ENCODE measurements at regions not wholly inside any gene's neighbourhood (a gene's known extent, or its start where the extent isn't known, plus 50 kb on each side); places are given as distances from the start of the nearest gene placed in this dataset.

DNA sequence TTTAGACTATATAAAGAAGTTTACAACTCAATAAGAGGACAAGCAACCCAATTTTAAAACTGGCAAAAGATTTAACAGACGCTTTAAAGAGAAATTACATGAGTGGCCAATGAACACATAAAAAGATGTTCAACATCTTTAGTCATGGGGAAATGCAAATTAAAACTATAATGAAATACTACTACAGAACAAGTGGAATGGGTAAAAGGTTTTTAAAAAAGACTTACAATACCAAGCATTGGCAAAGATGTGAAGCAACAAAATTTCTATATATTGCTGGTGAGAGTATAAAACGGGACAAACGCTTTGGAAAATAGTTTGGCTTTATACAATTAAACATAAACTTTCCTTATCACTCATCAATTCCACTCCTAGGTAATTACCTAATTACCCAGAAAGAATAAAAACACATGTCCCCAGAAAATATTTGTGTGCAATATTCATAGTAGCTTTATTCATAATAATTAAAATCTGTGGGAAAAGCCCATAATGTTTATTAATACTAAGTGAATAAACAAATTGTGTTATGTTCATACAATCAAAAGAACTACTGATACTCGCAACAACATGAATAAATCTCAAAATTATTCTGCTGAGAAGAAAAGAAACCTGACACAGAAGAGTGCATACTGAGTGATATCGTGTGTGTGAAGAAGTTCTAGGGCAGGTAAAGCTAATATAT, 76.7 kb upstream of the MYCN start:
- DNase-seq (ENCODE audit: low read depth): no peak

DNA sequence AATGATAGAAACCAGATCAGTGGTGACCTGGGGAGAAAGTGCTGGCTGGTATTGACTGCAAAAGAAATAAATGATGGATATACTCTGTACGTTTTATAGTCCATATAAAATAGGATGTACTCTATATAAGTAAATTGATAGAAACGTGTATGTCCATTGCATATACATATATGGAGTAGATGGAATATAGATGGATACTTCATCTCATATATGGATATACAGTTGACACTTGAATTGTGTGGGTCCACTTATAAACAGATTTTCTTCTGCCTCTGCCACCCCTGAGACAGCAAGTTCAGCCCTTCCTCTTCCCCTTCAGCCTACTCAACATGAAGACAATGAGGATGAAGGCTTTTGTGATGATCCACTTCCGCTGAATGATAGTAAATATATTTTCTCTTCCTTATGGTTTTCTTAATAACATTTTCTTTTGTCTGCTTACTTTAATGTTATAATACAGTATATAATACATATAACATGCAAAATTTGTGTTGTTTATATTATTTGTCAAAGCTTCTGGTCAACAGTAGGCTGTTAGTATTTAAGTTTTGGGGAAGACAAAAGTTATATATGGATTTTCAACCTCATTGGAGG, 76.1 kb upstream of the MYCN start:
- DNase-seq (ENCODE audit: low read depth): no peak

DNA sequence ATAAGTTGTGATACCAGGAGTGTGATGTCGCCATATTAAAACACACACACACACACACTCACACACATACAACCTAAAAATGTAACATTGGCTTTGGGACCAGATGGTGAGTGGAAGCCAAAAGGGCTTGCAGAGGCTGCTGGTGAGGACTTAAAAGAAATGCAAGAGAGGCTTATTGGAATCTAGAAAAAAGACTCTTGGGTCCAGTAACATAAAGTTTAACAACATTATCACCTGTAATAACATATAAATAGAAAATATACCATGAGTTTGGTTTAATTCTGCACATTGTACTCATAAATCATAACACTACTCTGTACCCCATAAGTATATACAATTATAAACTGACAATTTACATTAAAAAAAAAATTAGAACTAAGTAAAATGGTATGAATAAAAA, 74.4 kb upstream of the MYCN start:
- DNase-seq (ENCODE audit: low read depth): no peak

DNA sequence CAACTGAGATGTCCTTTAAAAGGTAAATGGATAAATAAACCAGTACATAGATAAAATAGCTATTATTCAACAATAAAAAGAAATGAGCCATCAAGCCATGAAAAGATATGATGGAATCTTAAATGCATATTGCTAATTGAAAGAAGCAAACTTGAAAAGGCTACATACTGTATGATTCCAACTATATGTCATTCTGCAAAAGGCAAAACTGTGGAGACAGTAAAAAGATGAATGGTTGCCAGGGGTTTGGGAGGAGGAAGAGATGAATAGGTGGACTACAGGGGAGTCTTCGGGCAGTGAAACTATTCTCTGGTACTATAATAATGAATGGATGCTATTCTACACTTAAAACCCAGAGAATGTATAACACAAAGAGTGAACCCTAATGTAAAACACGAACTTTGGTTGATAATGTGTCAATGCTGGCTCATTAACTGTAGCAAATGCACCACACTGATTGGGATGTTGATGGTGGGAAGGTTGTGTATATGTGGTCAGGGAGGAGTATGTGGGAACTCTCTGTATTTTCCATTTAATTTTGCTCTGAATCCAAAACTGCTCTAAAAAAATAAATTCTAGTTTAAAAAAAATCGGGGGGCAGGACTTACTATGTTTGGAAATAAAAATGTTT, 73.7 kb upstream of the MYCN start:
- no peak for DNase-seq (ENCODE audit: low read depth)

DNA sequence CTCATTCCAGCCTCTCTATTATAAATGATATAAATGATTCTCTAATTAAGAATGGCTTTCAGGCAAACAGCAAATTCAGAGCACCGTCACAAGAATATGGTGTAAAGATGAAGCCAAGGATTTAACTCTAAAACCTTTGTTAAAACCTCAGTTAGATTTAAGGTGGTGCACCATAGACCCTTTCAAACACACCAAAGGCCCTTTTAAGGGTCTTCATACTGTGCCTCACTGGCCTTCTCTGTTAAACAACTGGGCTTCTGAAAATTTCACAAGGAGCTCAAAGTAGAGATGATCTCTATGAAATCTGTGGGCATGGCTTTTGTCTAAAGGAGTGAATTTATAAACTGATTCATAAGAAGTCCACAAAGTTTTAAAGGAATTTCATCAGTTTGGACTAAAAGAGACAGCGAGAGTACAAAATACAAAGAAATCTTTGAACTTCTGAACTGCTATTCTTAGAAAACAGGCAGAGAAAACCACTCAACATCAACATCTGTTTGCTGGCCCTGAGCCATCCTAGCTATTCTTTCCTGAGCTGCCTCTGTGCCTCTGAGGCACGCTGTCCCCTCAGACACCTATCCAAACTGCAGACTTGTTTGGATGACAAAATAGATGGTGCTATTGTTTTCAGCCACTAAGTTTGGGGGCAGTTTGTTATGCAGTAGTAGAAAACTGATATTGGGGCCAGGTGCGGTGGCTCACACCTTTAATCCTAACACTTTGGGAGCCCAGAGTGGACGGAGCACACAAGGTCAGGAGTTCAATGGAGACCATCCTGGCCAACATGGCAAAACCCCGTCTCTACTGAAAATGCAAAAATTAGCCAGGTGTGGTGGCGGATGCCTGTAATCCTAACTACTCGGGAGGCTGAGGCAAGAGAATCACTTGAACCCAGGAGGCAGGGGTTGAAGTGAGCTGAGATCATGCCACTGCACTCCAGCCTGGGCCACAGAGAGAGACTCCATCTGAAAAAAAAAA, 72.9 kb upstream of the MYCN start:
- no peak for DNase-seq (ENCODE audit: low read depth)

DNA sequence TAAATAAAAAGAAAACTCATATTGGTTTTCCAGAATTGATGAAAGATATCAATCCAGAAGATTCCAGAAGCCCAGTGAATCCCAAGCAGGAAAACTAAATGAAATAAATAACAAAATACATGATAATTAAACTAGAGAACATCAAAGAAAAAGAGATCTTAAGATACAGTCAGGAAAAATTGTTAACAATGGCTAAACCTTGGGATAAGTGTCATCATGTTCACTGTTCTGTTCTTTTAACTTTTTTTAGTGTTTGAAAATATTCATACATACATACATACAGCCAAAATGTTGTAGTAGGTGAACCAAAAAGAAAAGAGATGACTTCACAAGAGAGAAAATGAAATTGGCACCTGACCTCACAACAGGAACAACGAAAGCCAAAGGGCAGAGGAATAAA, 72.2 kb upstream of the MYCN start:
- no peak for DNase-seq (ENCODE audit: low read depth)

DNA sequence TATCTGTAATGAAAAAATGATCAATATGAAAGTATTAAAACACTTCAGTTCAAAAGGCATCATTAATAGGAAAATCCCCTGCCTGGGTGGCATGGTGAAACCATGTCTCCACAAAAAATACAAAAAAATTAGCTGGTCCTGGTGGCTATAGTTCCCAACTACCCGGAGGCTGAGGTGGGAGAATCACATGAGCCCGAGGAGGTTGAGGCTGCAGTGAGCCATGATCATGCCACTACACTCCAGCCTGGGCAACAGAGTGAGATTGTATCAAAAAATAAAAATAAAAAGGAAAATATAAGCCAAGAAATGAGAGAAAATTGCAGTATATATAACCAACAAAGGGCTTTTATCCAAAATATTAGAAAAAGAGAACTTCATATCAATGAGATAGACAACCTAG, 71.6 kb upstream of the MYCN start:
- DNase-seq (ENCODE audit: low read depth): no peak

DNA sequence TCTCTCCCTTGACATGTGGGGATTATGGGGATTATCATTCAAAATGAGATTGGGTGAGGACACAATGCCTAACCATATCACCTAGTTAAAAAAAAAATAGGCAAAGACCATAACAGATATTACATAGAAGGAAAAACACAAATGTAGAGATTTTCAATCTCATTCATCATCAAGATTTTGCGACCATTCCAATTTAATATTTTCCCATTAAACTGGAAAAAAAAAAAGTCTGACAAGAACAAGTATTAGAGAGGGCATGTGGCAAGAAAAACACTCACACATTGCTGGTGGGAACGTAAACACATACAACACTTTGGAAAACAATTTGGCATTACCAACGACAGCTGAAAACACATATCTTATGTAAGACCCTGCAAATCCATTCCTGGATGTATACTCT, 71.0 kb upstream of the MYCN start:
- no peak for DNase-seq (ENCODE audit: low read depth)

DNA sequence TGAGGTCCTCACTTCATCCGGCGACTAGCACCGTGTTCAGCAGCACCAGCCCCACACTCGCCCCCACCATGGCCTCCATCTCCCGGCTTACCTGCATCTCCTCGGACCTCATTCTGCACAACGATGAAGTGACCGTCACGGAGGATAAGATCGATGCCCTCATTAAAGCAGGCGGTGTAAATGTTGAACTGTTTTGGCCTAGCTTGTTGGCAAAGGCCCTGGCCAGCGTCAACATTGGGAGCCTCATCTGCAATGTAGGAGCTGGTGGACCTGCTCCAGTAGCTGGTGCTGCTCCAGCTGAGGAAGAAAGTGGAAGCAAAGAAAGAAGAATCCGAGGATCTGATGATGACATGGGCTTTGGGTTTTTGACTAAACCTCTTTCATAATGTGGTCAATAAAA, 70.5 kb upstream of the MYCN start:
- no peak for DNase-seq (ENCODE audit: low read depth)

DNA sequence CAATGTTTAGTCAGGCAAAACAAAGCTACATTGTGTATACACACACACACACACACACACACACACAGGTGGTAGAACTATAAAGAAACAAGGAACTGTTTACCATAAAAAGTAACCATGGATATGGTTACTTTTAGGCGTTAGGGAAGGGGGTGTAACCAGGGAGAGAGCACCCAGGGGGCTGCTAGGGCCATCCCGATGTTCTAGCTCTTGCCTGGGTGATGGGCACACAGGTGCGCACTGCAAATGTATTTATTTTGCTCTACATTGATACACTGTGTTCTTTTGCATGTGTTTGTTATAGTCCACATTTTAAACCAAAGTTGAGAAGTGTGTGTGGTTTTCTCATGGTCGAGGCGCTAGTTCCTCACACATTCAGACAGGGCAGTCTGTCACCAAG, 69.8 kb upstream of the MYCN start:
- no peak for DNase-seq (ENCODE audit: low read depth)

DNA sequence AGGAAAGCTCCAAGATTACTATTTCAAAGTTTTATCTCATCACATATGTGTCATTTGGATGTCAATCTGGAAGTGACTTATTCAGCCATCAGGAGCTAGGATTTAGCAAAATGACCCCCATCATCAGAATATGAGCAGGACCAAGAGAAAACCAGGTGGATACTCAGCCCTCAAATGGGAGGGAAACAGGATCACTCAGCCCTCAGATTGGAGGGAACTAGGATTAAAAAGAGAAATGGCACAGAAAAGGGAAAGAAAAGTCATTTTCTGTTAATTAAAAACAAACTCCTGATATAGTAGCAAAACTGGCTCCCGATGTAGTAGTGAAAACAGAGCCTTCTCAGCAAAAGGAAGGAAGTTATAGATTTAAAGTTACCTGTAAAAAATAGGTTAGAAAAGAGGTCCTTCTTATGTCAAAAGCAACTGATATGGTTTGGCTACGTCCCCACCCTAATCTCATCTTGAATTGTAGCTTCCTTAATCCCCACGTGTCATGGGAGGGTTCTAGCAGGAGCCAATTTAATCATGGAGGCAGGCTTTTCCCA, 69.0 kb upstream of the MYCN start:
- no peak for DNase-seq (ENCODE audit: low read depth)

DNA sequence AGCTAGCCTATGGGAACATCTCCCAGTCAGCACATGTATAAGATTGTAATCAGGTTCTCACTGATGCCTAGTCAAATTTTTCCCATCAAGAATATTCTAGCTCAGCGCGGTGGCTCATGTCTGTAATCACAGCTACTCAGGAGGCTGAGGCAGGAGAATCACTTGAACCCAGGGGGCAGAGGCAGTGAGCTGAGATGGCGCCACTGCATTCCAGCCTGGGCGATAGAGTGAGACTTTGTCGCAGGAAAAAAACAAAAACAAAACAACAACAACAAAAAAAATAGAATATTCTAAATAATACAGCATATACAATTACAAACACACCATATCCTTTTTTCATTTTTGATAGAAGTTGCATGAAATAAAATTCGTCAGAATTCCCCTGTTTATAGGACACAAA, 67.5 kb upstream of the MYCN start:
- no peak for DNase-seq (ENCODE audit: low read depth)

DNA sequence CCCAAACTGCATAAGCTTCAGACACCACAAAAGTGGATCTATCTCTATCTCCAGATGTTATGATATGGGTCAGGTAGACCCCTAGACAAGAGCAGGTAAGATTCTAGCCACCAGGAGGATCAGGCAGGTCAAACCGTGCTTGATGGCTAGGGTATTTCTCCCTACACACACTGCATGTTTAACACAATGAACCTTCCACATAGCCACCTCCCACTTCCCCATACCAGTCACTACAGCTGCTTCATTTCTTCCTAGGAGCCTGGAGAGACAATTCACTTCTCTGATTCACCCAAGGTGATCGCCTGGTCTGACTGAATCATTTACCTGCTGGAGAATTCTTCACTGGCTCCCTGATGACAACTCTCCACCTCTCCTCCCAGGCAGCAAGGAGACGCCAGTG, 66.0 kb upstream of the MYCN start:
- no peak for DNase-seq (ENCODE audit: low read depth)

DNA sequence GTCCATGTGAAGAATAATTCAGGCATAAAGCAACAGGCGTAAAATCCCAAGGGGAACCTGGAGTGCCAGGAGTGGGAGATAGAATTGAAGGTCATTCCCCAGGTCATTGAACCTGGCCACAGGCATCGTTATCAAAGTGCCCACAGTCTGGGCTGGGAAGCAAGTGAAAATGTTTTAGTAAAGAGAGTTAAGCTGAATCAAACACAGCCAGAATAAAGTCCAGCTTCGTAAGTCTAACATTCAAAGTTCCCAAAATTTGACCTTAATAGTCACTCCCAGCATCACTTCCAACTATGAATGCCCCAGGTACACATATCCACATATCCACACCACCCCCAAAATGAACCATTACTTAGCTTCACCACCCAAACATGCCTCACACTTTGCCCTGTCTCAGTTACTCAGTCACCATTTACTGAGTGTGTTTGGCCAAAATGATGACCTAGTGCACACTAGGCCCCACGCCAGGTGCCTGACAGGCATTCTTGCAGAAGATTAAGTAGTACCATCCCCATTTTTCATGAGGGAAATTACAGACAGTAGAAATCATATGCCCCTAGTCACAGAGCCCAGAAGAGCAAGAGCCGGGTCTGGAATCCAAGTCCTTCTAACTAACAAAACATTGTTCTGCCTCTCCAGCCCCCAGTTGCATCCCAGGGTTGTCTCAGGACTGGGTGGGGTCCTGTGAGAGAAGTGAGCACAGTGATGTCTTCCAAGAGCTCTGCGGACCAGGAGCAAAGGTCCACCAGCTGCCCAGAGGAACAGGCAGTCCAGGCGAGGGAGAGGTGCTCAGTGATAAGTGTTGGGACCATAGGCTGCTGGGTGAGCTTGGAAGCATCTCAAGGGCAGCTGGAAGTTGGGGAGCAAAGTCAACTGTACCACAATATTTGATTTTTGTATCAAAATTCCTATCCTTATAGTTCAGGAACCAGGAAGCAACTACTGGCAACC, 65.2 kb upstream of the MYCN start:
- no peak for DNase-seq (ENCODE audit: low read depth)

DNA sequence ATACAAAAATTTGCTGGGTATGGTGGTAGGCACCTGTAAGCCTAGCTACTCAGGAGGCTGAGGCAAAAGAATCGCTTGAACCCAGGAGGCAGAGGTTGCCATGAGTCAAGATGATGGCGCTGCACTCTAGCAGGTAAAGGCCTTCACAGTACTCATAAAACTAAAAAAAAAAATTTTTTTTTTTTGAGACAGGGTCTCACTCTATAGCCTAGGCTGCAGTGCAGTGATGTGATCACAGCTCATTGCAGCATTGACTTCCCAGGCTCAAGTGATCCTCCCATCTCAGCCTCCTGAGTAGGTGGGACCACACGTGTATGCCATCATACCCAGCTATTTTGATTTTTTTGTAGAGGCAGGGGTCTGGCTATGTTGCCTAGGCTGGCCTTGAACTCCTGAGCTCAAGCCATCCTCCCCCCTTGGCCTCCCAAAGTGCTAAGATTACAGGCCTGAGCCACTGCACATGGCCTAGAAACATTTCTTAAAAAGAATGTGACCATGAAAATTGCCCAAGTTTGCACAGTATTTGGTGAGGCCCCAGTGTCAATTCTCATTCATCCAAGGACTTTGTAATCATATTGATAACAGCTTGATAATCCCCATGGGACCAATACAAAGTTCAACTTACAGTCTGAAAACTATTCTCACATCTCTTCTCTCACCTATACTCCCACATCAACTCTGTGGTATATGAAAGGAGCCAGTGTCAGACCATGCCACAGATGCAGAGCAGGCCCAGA, 64.2 kb upstream of the MYCN start:
- no peak for DNase-seq (ENCODE audit: low read depth)

DNA sequence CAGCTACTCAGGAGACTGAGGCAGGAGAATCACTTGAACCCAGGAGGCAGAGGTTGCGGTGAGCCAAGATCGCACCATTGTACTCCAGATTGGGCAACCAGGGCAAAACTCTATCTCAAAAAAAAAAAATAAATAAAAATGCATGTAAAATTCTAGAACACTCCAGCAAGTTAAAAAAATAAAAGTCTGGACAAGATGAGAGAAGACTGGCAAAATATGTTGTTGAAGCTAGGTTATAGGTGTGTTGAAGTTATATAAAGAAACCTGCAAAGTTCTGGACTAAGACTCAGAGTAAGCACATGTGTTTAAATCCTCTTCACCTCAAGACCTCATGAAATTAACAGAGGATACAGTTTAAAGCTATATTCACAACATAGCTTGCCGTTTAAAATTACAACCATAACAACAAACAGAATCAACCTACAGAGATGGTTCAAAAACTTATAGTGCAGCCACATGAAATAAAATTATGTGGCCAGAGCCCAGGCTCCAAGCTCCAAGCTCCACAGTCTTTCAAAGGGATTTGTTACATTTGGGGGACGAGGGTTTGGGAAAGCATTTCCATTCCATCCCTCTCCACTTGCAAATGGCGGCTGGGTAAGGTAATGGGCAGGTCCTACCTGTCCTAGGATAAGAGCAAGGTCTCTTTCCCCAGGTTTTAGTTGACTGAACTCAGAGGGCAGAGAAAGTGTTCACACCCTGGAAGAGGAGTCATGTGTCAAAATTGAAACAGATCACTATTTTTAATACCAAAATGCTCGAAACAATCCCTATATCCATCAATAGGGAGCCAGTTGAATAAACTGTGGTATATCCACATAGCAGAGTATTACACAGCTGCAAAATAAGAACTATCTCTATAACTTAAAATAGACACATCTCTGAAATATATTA, 59.9 kb upstream of the MYCN start:
- no peak for DNase-seq (ENCODE audit: low read depth)

DNA sequence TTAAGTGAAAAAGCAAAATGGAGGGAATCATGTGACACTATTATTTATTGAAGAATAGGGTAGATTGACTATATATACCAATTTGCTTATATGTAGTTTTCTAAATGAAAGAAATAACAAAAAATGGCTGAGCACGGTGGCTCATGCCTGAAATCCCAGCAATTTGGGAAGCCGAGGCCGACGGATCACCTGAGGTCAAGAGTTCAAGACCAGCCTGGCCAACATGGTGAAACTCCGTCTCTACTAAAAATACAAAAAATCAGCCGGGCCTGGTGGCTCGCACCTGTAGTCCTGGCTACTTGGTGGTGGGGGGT, 59.3 kb upstream of the MYCN start:
- no peak for DNase-seq (ENCODE audit: low read depth)

DNA sequence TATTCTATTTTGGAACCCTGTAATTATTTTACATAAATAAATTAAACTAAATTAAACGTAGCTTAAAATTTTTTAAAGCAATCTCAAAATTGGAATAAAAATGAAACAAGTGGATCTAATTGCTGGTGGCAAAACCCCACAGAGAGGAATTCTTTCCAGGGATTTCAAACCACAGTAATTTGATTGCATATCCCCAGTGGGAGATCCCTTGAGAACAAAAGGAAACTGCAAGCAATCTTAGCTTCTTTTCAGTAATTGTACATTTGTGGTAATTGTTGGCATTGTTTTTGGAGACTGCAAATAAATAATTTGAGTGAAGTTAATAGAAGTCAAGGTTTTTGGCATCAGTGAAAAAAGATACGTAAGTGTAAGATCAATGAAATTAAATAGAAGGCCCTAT, 58.7 kb upstream of the MYCN start:
- no peak for DNase-seq (ENCODE audit: low read depth)

DNA sequence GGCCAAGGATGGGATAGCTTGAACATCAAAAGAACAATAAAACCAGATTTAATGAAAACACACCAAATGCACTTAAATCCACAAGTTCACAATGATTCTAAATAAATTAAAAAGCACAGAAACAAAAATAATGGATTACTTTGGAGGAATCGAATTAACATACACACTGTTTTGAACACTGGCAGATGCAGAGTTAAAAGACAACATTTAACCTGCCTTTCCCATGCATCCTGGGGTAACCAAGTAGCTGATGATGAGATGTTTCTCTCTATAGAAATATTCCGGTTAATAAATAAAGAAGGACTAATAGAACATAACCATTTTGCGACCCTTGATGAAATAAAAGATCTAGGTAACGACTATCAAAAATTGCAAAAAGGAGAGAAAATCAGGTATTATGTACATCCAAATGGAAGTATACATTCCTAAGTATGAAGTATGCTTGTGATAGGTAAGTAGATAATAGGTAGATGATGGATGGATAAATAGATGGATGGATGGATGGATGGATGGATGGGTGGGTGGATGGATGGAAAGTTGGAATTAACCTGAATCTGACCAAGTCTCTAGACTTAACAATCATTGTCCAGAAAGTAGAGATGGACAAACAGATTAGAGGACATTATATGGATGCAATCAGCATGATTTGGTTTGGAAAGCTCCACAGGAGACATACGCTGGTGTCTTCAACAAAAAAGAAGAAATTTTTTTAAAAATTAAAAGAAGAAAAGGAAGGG, 57.4 kb upstream of the MYCN start:
- no peak for DNase-seq (ENCODE audit: low read depth)
